HepG2 (cell line): ENCODE measurements at regions not wholly inside any gene's neighbourhood (a gene's known extent, or its start where the extent isn't known, plus 50 kb on each side); places are given as distances from the start of the nearest gene placed in this dataset.
A peak's percentile ranks its signal among the peaks of the same experiment; 100 is the strongest.

Experiments used
- ATAC-seq: fragments of 200-7000 bp; cut with Tn5 transposase; 3 replicates; pipeline ENCODE4 v1.9.1; 2020; ENCODE audit warnings: mild to moderate bottlenecking, moderate library complexity
- BruUV-seq: library from RNA; stranded (reverse); fragments of 400-500 nt; replicated peaks from 2 replicates; lab custom pipeline; 2021; lab: Mats Ljungman, UMichigan
- CTCF ChIA-PET: fragments of 300-600 bp; formaldehyde crosslinking; extraction: SDS; loops from one replicate; lab custom pipeline; 2021; ENCODE audit warnings: low total read pairs, inconsistent platforms, low intra/inter-chr PET ratio; lab: Yijun Ruan, JAX
- POLR2A ChIA-PET: fragments of 350-600 bp; sonication (Branson Sonifier 250); formaldehyde crosslinking; loops from one replicate; lab custom pipeline; 2020; ENCODE audit warnings: antibody characterized with exemption, inconsistent platforms; lab: Yijun Ruan, JAX
- DNase-seq: peaks from one replicate; pipeline ENCODE4 v3.0.0-alpha.2; 2015; ENCODE audit warnings: low spot score
- FAIRE-seq: peaks from 3 replicates; lab custom pipeline; 2011; peaks lifted over from hg19 to GRCh38; lab: Jason Lieb, UNC
- H2AFZ ChIP-seq: one replicate; pipeline ENCODE4 v1.6.1; 2011; ENCODE audit warnings: low read length, inconsistent platforms
- H3K27ac ChIP-seq: fragments of 300-600 bp; 3 replicates; pipeline ENCODE4 v1.8.0; 2011; ENCODE audit warnings: mixed run types, mild to moderate bottlenecking, mixed read lengths, low read length, inconsistent platforms; ENCODE audit not compliant: insufficient read depth; ENCODE audit errors: extremely low read length
- H3K27me3 ChIP-seq, 2 experiments: fragments of 200-600 bp in 1 of 2; 2 replicates in 1 of 2; 3 replicates in 1 of 2; pipeline versions ENCODE4 v1.6.0 to v1.8.0; 2011; ENCODE audit warnings: low read length in 2 of 2, mild to moderate bottlenecking in 2 of 2, moderate library complexity in 2 of 2, inconsistent platforms in 1 of 2; ENCODE audit not compliant: insufficient read depth in 2 of 2, control insufficient read depth in 1 of 2
- H3K36me3 ChIP-seq, 2 experiments: fragments of 200-600 bp in 1 of 2; replicated peaks in 1 of 2; 2 replicates in 1 of 2; 3 replicates in 1 of 2; pipeline versions ENCODE4 v1.5.1 to v1.8.0; 2011; ENCODE audit warnings: low read length in 2 of 2, inconsistent platforms in 1 of 2; ENCODE audit not compliant: insufficient read depth in 2 of 2, control insufficient read depth in 1 of 2
- H3K4me1 ChIP-seq: 2 replicates; pipeline ENCODE4 v1.5.1; 2012; ENCODE audit warnings: low read length, inconsistent platforms; ENCODE audit not compliant: insufficient read depth
- H3K4me2 ChIP-seq: 2 replicates; pipeline ENCODE4 v1.6.0; 2011; ENCODE audit warnings: low read depth, low read length, inconsistent platforms
- H3K4me3 ChIP-seq, 3 experiments: fragments of 200-600 bp in 1 of 3; sonication (generic), shearing (Covaris generic) in 1 of 3; replicated peaks in 1 of 3; 2 replicates each; pipeline ENCODE4 v1.5.1; 2011 to 2016; ENCODE audit warnings: low read length in 3 of 3, inconsistent platforms in 2 of 3, low read depth in 2 of 3, mild to moderate bottlenecking in 2 of 3, control low read depth in 1 of 3, mixed read lengths in 1 of 3; ENCODE audit not compliant: insufficient read depth in 1 of 3
- H3K79me2 ChIP-seq: one replicate; pipeline ENCODE4 v1.6.1; 2011; ENCODE audit warnings: low read length, inconsistent platforms; ENCODE audit not compliant: insufficient read depth
- H3K9ac ChIP-seq: 2 replicates; pipeline ENCODE4 v1.6.0; 2011; ENCODE audit warnings: mild to moderate bottlenecking, low read depth, low read length, inconsistent platforms; ENCODE audit not compliant: insufficient read depth
- H3K9me3 ChIP-seq: 2 replicates; pipeline ENCODE4 v1.5.1; 2012; ENCODE audit warnings: mild to moderate bottlenecking, low read length
- H4K20me1 ChIP-seq: 2 replicates; pipeline ENCODE4 v1.6.0; 2011; ENCODE audit warnings: inconsistent platforms, mild to moderate bottlenecking, low read length, moderate library complexity; ENCODE audit not compliant: insufficient read depth
- CEBPB ChIP-seq: IDR thresholded peaks from 2 replicates; pipeline ENCODE4 v1.6.1; 2011; ENCODE audit warnings: low read depth, low read length, improper control_type of control experiment, borderline replicate concordance
- ELF3 ChIP-seq: IDR thresholded peaks from 2 replicates; pipeline ENCODE4 v1.6.1; 2016; ENCODE audit warnings: missing genetic modification reagents, missing compliant biosample characterization
- KDM2A ChIP-seq: sonication (generic); formaldehyde crosslinking; IDR thresholded peaks from 2 replicates; pipeline ENCODE4 v1.4.0; 2020; ENCODE audit warnings: low read depth, missing genetic modification reagents, borderline replicate concordance
- KLF9 ChIP-seq: IDR thresholded peaks from 2 replicates; pipeline ENCODE4 v1.6.1; 2016; ENCODE audit warnings: low read depth
- MNT ChIP-seq: fragments of 450-650 bp; IDR thresholded peaks from 2 replicates; pipeline ENCODE4 v1.6.1; 2016
- PLSCR1 ChIP-seq: sonication (generic); formaldehyde crosslinking; IDR thresholded peaks from 2 replicates; pipeline ENCODE4 v1.5.0; 2020; ENCODE audit warnings: missing genetic modification reagents, mild to moderate bottlenecking, borderline replicate concordance
- RFXANK ChIP-seq: IDR thresholded peaks from 2 replicates; pipeline ENCODE4 v1.6.1; 2016
- SRSF4 ChIP-seq: fragments of 200-400 bp; formaldehyde crosslinking; IDR thresholded peaks from one replicate; pipeline ENCODE4 v1.6.1; 2018; ENCODE audit warnings: mild to moderate bottlenecking, low read depth, low read length, moderate library complexity; ENCODE audit not compliant: poor library complexity, severe bottlenecking
- ZHX1 ChIP-seq: sonication (generic); formaldehyde crosslinking; IDR thresholded peaks from 2 replicates; pipeline ENCODE4 v1.8.1; 2022; ENCODE audit warnings: low read depth, mild to moderate bottlenecking, missing genetic modification reagents
- ZNF503 ChIP-seq: sonication (generic); formaldehyde crosslinking; IDR thresholded peaks from 2 replicates; pipeline ENCODE4 v1.4.0; 2020; ENCODE audit warnings: missing genetic modification reagents
- WGBS: methylation state at CpG from one replicate; pipeline ENCODE4 v1.1.6; 2017; ENCODE audit warnings: low lambda C conversion rate; 5-methylcytosine and 5-hydroxymethylcytosine counted together
- in situ Hi-C: cut with HindIII; loops from 2 replicates; pipeline ENCODE4 v1.10.0; 2017; ENCODE audit warnings: low pct_unique_long_range_greater_than_20kb; ENCODE audit not compliant: extremely low pct_ligation_motif_present
- intact Hi-C: fragments of 100-400 bp; cut with micrococcal nuclease; formaldehyde crosslinking; loops from one replicate; pipeline ENCODE4 v1.10.0; 2022; ENCODE audit not compliant: unreplicated experiment

GRCh38 chr15:61401903-61402698 lies 173.0 kb upstream of the RORA start:
- H3K9ac ChIP-seq: no peak overlapping the region
- H3K4me1 ChIP-seq: no peaks in the 10 kb centered on the region
- no peaks in the 10 kb centered on the region for H3K79me2 ChIP-seq
- CTCF ChIA-PET: no interaction called here
- no peak overlapping the region for H3K4me2 ChIP-seq
- no peak overlapping the region for H2AFZ ChIP-seq
- DNase-seq: no peak
- H4K20me1 ChIP-seq: no peaks in the 10 kb centered on the region
- H3K4me3 ChIP-seq: no peak overlapping the region
- no peaks in the 10 kb centered on the region for H3K9me3 ChIP-seq
- BruUV-seq: no TSS peak
- TF ChIP-seq PLSCR1 (CRISPR knock-in tag): no peak
- TF ChIP-seq CEBPB: peak; percentile 78
- no peak for TF ChIP-seq ELF3 (CRISPR knock-in tag)
- peak; percentile 50 for TF ChIP-seq MNT
- TF ChIP-seq, all 625 proteins: peak for 2
- WGBS: 12% methylated on average over 4 of the region's 6 CpGs
- Histone ChIP-seq H3K36me3 (no peaks in the 10 kb centered on the region), H3K27ac (no peak overlapping the region), H3K27me3 (peaks cover 0 to 3% of the 10 kb centered on the region in 2 experiments; a peak in 1 of 5 replicates)
- FAIRE-seq (no peak), ATAC-seq (no peak)
- POLR2A ChIA-PET: no interaction called here
- intact Hi-C loops: no loop called here
- in situ Hi-C loops: no loop called here

- Histone ChIP-seq H3K79me2 (no peaks in the 10 kb centered on the region), H3K4me3 (no peak overlapping the region), H3K4me1 (no peaks in the 10 kb centered on the region), H3K9ac (no peak overlapping the region), H3K36me3 (no peaks in the 10 kb centered on the region), H4K20me1 (no peaks in the 10 kb centered on the region), H3K27me3 (no peaks in the 10 kb centered on the region), H3K9me3 (no peaks in the 10 kb centered on the region), H3K27ac (no peak overlapping the region), H3K4me2 (no peak overlapping the region), H2AFZ (no peak overlapping the region)
- FAIRE-seq (no peak), DNase-seq (no peak), ATAC-seq (no peak)
- in situ Hi-C loops: no loop called here
- ChIA-PET CTCF (no interaction called here), POLR2A (no interaction called here)
- intact Hi-C loops: no loop called here
- BruUV-seq: no TSS peak
- TF ChIP-seq KDM2A (CRISPR knock-in tag) (no peak), RFXANK (CRISPR knock-in tag) (no peak), KLF9 (no peak), SRSF4 (no peak), ZHX1 (CRISPR knock-in tag) (no peak), ZNF503 (CRISPR knock-in tag) (no peak)
These were observed 169.2 kb upstream of the RORA start for GRCh38 chr15:61398310-61398709.
